GM12865 (cell line): ENCODE measurements at regions not wholly inside any gene's neighbourhood (a gene's known extent, or its start where the extent isn't known, plus 50 kb on each side); places are given as distances from the start of the nearest gene placed in this dataset.

ENCODE experiments used
- DNase-seq: peaks from one replicate; pipeline ENCODE4 v3.0.0; 2010; ENCODE audit warnings: low read depth
- H3K4me3 ChIP-seq: 2 replicates; pipeline ENCODE4 v1.5.1; 2011; ENCODE audit warnings: mild to moderate bottlenecking, low read depth, low read length, control low read depth
- CTCF ChIP-seq: IDR thresholded peaks from 2 replicates; pipeline ENCODE4 v1.5.1; 2011; ENCODE audit warnings: low read length, control low read depth, low read depth, inconsistent platforms; ENCODE audit not compliant: insufficient read depth; ENCODE audit errors: missing control alignments

- H3K4me3 ChIP-seq: no peak overlapping the region
- TF ChIP-seq CTCF: no peak
- DNase-seq: no peak
Measured at GRCh38 chrX:1778817-1779216, 164.0 kb downstream of the ASMT start.

GRCh38 chrX:1779626-1780025 lies 164.8 kb downstream of the ASMT start:
- TF ChIP-seq CTCF: no peak
- no peak overlapping the region for H3K4me3 ChIP-seq
- DNase-seq: no peak

- DNase-seq: no peak
- H3K4me3 ChIP-seq: no peak overlapping the region
- TF ChIP-seq CTCF: no peak
Measured at GRCh38 chrX:1781766-1782165, 166.9 kb downstream of the ASMT start.

- no peak overlapping the region for H3K4me3 ChIP-seq
- DNase-seq: no peak
- TF ChIP-seq CTCF: no peak
Measured at GRCh38 chrX:1784773-1785172, 169.9 kb downstream of the ASMT start.

GRCh38 chrX:1788300-1788911 lies 173.5 kb downstream of the ASMT start:
- DNase-seq: no peak
- no peak overlapping the region for H3K4me3 ChIP-seq
- TF ChIP-seq CTCF: no peak

GRCh38 chrX:1792636-1793035 lies 177.8 kb downstream of the ASMT start:
- H3K4me3 ChIP-seq: no peak overlapping the region
- no peak for DNase-seq
- no peak for TF ChIP-seq CTCF

- TF ChIP-seq CTCF: no peak
- no peak overlapping the region for H3K4me3 ChIP-seq
- no peak for DNase-seq
Measured at GRCh38 chrX:1794586-1794985, 179.7 kb downstream of the ASMT start.
